GM21528 (cell line): ENCODE measurements at regions not wholly inside any gene's neighbourhood (a gene's known extent, or its start where the extent isn't known, plus 50 kb on each side); places are given as distances from the start of the nearest gene placed in this dataset.

ENCODE experiments used
- ATAC-seq: cut with Tn5 transposase; IDR thresholded peaks from one replicate; pipeline ENCODE4 v1.9.1; 2021; ENCODE audit warnings: mild to moderate bottlenecking, moderate library complexity; ENCODE audit not compliant: unreplicated experiment, low FRiP score

DNA sequence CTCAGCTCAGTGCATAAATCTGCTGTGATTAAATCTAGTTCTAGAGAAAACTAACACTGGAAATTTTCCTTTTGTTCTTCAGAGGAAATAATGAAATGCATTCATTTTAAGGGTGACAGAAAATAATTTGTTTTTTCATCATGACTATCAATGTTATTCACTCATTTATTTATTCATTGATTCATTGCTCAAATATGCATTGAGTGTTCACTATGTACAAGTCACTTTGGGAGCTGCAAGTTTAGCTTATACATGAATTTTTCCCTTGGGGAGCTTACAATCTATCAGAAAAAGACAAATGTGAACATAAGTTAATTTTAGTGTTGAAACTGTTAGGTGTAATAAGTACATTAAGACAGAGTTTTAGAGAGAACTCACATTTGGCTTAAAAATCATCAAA, 897.8 kb downstream of the CENPC start:
- no peak for ATAC-seq

DNA sequence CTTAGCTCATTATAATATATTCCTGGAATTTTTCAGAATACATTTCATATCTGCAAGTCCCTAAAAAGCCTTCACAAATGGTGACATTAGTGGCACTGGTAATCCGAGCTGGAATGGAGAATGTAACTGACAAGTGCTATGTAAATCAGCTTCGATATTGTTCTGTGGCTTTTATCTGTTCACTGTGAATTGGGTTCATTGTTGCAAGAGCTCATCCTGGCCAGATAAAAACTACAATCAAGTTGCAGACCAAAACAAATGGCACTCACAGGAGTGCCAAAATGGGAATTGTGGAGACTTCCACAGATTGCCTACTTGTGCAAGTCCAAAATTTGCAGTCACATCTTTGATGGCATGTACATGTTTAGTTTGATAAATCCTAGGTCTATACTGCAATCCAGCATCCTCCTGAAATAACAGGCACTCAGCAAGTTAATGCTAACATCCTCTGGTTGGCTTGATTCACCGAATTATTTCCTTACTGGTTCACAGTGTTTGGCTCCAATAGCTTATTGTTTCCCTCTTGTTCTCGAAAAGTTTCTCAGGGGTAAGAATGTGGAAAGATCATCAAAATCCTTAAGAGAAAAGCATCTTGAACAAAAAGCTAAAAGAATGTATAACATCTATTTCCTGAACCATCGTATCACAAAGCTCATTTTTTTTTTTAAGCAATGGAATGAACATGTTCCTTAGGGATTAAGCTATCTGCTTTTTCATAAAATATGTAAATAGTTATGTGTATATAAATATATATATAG, 904.9 kb downstream of the CENPC start:
- ATAC-seq, result no peak

DNA sequence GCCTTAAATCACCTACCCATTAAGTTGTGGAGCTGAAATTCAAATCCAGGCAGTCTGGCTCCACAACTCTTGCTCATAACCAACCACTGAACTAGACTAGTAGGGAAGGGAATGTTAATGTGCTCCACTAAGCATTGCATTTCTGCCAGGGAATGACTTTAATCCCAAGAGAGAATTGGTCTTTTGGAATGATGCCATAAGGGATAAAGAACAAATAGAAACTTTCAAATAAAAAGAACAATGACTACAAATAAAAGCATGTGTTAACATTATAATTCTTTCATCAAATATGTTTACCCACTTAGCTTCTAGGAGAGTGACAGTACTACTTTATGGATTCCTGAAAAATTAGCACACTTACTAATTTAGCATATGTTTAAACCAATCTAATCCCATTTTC, 905.9 kb downstream of the CENPC start:
- no peak for ATAC-seq

DNA sequence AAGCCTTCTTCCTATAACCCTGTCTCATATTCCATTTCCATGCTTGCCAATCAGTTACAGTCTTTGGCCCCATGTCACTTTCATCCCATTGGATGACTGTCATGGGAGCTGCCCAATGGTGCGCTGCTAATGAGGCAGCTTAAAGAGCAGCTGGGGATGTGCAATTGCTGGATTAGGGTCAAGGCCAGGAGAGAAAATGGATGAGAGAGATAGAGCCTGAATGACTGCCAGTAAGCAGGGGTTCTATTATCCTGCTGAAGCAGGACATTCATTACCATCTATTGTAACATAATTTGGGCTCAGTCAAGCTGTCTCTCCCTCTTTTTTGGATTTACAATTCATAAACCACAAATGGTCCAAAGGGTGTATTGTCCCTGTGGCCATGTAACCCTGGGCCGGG, 909.0 kb downstream of the CENPC start:
- ATAC-seq, result no peak

DNA sequence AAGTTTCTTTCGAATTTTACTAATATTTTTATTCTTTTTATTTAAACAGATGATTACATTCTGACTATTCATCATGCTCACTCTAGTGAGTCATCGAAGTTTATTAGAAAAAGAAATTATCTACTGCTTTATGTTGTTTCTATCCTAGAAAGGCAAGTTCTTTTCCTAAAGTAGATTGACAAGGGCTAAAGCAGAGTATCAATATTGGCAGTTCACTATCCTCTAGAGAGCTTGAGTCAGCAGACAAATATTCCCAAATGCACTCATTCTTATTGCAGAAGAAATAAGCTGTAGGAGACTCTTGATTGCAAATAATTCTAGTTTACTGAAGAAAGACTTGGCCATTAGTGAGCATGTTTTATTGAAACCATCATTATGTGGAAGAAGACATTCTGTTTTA, 911.8 kb downstream of the CENPC start:
- no peak for ATAC-seq

DNA sequence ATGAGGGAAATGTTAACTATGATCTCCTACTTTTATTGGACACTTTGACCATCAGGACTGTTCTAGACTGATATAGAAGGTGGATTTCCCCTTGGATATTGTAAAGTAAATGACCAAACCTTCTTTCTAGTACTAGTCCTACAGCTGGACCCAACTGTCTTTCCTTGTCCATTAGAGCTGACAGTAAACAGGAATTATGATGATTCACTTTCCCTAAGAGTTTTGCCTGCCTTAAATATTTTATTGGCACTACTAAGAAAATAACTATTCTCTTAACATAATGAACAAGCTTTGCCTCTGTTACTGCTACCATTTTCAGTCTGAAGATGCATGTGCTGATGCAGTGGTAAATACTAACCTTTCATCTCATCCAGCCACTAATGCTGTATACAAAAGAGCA, 915.4 kb downstream of the CENPC start:
- no peak for ATAC-seq

DNA sequence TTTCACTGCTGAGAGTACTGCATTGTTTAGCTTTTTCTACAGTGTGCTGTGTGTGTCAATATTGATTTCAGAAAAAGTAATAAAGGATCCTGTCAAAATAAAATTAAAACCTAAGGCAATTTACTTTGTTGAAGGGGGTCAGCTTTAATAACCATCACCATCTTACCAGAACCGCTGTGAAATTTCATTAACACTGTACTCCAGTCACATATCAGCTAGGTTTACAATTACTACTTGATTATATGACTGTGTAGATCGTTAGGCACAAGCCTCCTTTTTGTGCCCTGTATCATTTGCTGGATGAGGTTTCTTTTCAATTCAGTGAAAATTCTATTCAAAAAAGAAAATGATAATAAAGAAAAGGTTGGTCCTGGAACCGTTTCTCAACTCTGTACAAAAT, 917.2 kb downstream of the CENPC start:
- no peak for ATAC-seq

DNA sequence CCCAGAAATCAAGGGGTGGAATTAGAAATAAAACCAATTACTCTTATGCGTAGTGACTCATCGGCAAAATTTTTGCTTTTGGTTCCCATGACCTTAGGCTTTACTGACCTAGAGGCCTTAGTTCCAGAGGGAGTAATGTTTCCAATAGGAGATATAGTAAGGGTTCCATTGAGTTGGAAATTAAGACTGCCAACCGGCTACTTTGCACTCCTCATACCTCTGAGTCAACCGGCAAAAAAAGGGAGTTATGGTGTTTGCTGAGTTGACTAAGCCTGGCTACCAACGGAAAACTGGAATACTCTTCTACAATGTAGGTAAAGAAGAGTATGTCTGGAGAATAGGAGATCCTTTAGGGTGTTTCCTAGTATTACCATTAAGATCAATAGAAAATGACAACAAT, 919.8 kb downstream of the CENPC start:
- no peak for ATAC-seq

DNA sequence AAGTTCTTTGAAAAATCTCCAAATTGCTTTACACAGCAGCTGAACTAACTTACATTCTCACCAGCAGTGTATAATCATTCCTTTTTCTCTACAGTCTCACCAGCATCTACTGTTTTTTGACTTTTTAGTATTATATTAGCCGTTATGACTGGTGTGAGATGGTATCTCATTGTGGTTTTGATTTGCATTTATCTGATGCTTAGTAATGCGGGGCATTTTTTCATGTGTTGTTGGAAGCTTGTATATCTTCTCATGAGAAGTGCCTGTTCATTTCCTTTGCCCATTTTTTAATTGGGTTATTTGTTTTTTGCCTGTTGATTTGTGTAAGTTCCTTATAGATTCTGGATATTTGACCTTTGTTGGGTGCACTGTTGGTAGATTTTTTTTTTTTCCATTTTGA, 931.7 kb downstream of the CENPC start:
- ATAC-seq, result no peak

DNA sequence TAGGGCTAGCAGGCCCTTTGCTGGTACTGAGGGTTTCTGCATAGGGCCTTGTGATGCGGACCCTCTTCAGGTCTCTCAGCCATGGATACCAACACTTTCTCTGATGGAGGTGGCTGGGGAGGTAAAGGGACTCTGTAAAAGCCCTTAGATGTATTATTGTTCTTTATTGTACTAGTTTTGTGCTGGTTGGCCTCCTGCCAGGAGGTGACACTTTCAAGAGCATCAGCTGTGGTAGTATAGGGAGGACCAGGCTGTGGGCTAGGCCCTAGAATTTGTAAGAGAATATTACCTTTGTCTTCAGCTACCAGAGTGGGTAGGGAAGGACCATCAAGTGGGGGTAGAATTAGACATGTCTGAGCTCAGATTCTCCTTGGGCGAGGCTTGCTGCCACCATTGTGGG, 936.3 kb downstream of the CENPC start:
- ATAC-seq, result no peak

DNA sequence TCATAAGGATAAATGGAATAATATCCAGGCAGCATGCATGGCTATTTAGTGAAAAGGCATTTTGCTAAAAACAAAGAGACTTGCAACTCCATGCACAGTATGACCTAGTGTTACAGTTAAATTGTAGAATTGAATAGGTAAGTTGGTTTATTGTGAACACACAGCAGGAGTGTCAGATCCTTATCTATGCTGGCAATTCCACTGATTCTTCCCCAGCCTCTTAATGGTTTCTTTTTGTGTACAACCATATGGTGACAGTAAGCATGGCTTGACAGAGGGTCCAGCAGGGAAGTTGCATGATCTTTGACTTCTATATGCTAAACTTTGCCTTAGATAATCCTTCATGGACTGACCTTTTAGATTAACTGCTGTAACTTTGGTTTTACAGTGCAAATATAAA, 936.6 kb upstream of the EPHA5 start:
- ATAC-seq, result no peak

DNA sequence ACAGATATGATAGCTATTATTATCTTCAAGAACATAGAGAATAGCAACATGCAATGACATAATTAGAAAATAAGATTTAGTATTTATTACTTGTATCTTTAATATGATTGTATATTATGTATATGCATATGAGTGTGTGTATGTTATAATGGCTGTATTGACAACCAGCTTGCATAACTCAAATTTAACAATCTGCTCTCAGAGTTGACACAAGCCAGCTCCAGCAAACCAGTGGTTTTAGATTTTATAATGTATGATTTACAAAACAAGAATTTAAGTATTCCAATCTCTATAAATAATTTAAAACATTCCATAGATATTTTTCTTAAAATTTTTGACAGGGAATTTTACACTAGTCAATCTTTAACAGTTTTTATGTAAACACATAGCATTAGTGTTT, 935.9 kb upstream of the EPHA5 start:
- ATAC-seq, result no peak

DNA sequence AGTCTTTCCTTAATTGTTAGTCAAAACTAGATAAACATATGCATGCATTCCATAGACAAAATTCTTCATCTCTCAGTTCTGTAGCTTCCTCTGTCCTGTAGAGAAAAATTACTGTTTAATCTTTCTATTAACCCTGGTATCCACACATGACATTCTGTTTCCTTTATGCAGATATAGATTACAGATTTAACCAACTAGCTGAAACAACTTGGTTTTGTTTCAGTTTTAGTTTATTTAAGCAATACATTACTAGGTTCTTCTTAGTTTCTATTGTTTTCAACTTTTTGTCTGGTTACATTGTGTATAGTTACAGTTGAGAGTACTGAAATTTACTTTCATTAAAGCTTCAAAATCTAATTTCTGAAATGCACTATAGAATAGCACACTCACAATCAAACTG, 933.9 kb upstream of the EPHA5 start:
- no peak for ATAC-seq

DNA sequence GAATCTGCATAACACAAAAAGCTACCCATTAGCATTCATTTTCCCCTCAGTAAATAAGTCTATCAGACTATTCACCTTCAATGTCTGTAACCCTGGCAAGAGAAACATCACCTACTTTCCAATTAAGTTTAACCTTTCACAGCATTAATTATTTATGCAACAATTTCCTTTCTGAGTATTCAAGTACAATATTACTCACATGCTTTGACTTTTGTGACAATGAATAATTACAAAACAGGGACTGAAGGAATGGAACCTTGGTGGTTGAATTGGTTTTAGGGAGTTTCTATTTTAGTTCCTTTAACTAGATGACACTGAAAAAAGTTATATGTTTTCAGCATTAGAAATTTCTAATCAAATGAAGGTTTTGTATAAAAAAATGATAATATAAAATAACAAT, 932.3 kb upstream of the EPHA5 start:
- ATAC-seq, result no peak

DNA sequence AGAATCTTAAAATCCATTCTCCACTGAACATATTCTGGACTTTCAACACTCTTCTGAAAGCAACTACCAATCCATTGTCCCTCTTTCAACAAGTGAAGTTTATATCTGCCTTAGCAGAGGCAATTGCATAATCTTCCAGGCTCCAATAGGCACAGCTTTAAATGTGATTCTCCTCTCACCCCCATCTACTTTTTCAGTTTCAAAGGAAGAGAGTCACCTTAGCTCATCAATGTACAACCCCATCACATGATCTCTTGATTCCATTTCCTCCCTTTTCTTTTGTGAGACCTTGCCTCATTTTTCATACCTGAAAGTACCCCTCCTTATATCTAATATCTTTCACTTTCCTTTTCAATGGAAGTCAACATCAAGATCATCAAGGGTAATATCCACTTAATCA, 921.7 kb upstream of the EPHA5 start:
- no peak for ATAC-seq

DNA sequence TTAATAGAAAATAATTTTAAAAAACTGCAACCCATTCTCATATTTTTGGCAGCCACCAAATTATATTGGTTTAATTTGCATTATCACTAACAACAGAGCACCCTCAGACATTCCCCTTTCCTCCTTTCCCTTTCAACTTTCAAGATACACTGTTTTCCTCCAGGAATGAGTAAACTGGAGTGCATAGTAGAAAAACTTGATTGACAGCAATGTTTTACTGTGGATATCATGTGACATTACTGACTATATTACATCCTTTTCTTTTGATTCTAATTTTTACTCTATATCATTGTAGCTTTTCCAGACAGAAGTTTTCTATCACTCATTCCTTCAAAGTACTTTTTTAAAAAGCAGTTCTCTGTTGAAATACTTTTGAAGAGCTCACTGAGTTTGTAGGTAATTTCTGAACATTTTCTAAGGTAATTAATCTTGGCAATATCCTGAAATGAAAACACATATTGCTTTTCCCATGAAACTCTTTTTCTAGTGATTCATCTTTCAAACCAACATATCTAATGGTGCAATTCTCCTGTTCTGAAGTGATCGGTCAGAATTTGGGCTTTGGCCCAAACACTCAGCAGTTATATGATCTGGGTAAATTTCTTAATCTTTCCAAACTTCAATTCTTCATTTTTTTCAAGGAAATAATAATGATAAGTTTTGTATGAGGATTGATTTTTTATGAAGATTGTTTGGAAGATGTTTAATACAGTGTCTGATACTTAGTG, 920.4 kb upstream of the EPHA5 start:
- no peak for ATAC-seq

DNA sequence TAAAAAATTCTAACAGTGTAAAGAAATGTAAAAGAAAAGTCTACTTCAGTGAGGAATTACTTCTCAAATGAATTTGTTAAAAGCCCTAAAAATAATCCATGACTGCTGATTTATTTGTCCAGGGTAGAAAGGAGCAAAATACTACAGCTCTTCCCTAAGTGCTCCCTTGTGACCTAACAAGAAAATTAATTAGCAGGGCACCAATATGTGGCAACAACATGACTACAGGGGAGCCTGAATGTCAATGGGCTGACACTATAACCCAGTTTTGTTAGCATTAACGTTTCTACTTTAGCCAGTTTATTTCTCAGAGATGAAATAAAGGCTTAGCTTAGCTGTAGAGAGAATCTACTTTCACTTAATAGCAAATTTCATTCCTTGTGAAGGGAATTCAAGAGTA, 918.9 kb upstream of the EPHA5 start:
- ATAC-seq, result no peak

DNA sequence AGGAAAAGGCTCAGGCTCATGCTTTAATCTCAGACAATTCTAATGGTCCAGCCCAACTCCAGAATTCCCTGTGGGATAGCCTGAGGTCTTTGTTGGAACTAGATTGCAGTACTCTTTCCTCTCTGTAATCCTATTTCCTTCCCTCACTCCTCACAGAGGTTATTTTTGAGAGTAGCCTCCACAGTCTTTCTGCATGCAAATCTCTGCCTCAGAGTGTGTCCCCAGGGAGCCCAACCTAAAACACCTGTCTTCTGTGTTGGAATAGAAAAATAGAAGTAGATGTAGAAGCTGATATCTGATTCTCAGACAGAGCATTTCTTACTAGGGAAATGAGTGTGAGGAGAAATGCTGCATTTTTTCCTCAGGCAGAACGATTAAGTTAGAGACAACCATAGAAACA, 915.5 kb upstream of the EPHA5 start:
- ATAC-seq, result no peak

DNA sequence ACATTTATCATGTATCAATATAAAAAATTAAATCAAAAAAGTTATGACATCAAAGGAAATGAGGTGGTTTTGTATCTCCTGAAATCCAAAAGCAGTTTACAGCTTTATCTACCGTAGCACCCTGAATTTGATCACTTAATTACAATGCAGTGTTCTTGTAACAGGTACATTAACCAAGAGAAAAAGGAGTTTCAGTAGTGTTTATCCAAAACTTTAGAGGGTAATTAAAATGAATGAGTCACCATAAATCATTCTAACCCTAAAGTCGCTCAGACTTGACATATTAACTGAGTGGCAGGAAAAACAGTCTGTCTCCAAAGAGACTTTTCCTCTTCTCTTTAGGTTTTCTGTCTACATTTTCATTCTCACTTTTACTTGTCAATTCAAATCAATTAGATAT, 907.6 kb upstream of the EPHA5 start:
- ATAC-seq, result no peak

DNA sequence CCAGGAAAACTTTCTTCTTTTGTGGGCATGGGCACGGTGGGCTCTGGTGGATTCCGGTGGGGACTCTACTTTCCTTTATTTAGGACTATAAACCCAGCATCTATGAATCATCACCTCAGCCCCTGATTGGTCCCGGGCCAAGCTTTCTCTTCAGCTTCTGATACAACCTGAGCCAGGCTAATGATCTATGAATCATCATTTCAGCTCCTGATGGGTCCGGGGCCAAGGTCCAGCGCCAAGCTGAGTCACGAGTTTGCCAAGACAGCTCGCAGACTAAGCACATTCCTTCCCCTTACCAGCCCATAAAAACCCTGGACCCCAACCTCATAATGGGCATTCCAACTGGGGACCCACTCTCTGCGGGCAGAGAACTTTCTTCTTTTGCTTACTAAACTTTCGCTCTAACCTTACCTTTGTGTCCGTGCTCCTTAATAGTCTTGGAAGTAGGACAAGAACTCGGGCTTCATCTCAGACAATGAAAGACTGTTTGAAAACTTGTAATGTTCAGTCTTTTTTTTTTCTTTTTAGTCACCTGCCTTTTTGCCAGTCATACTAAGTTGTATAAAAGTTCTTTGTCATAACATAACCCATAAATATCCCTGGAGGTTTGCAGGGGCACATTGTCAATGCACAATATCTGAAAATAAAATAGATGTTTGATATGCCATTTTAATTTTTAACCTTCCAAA, 904.9 kb upstream of the EPHA5 start:
- ATAC-seq, result no peak

DNA sequence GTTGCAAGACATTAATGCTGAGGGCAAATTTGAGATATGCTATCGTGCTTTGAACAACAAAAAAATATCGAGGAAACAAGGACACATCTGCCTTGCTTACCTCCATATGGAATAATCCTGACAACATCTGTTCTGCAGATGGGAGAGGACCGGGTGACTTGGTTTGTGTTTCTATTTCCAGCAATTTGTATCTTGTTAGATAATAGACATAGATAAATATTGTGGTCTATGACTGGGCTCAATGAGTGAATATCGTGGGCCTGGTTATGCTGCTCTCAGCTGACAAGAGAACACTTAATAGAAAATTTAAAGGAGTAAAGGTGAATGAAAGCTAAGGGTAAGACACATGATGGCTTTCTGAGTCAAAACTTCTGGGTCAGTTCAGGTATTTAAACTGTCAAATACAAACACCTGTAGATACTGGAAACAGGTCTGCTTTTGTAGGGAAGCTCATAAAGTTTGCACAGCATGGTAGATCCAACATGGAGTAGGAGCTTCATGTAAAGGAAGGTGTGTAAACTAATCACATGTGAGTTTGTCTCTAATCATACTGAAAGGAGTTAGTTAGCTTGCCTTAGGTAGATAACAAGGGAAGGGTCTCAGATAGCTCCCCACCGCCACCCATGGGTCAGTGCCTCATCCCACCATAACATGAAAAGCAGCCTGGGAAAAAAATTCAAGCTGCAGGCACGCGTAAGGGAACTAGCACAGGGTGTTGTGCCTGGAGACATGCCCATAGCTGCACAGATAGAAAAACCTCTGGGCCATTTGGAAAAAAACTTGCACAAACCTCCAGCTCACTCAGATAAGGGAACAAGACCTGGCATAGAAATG, 904.1 kb upstream of the EPHA5 start:
- no peak for ATAC-seq
